Activated CD4-positive, CD25-positive, alpha-beta regulatory T cell (primary cell): ENCODE measurements at regions not wholly inside any gene's neighbourhood (a gene's known extent, or its start where the extent isn't known, plus 50 kb on each side); places are given as distances from the start of the nearest gene placed in this dataset.
"Not testable (repeated sequence)": the region's sequence is repeated elsewhere in the genome, so short reads cannot be mapped to it uniquely, and the experiment has no call there.

Experiments used
- DNase-seq, 4 experiments: peaks; one replicate each; lab custom pipeline; 2025; lab: John Stamatoyannopoulos, UW

- no peak for DNase-seq
These were observed 50.3 kb upstream of the SNRK start for GRCh38 chr3:43236008-43236407.

- no peak for DNase-seq
These were observed 53.3 kb upstream of the SNRK start for GRCh38 chr3:43233062-43233461.

GRCh38 chr3:43231276-43232000 is 54.9 kb upstream of the SNRK start:
- DNase-seq, result no peak

GRCh38 chr3:43229865-43230264 is 56.5 kb upstream of the SNRK start:
- not testable (repeated sequence) for DNase-seq

GRCh38 chr3:43227685-43228084 is 58.7 kb upstream of the SNRK start:
- not testable (repeated sequence) for DNase-seq

- no peak for DNase-seq
These were observed 61.8 kb upstream of the SNRK start for GRCh38 chr3:43224405-43225073.

GRCh38 chr3:43223670-43224364 is 62.5 kb upstream of the SNRK start:
- no peak for DNase-seq

- no peak for DNase-seq
These were observed 63.8 kb upstream of the SNRK start for GRCh38 chr3:43222590-43222989.

GRCh38 chr3:43221076-43221475 is 65.3 kb upstream of the SNRK start:
- no peak for DNase-seq

- DNase-seq, result no peak
These were observed 66.7 kb upstream of the SNRK start for GRCh38 chr3:43219616-43220015.

GRCh38 chr3:43218921-43219320 is 67.4 kb upstream of the SNRK start:
- DNase-seq, result no peak

- DNase-seq, result no peak
These were observed 68.2 kb upstream of the SNRK start for GRCh38 chr3:43218156-43218555.

GRCh38 chr3:43217633-43218032 is 68.7 kb upstream of the SNRK start:
- no peak for DNase-seq

- no peak for DNase-seq
These were observed 69.1 kb upstream of the SNRK start for GRCh38 chr3:43217206-43217605.

- DNase-seq, result no peak
These were observed 70.6 kb upstream of the SNRK start for GRCh38 chr3:43215663-43216275.

GRCh38 chr3:43215138-43215537 is 71.2 kb upstream of the SNRK start:
- DNase-seq, result no peak

- no peak for DNase-seq
These were observed 71.7 kb upstream of the SNRK start for GRCh38 chr3:43214616-43215015.

- no peak for DNase-seq
These were observed 72.7 kb upstream of the SNRK start for GRCh38 chr3:43213631-43214030.

GRCh38 chr3:43212914-43213611 is 73.3 kb upstream of the SNRK start:
- no peak for DNase-seq

- no peak for DNase-seq
These were observed 74.7 kb upstream of the SNRK start for GRCh38 chr3:43211681-43212080.

GRCh38 chr3:43210049-43211027 is 76.0 kb upstream of the SNRK start:
- no peak for DNase-seq
